IMR-90 (cell line): ENCODE measurements at regions not wholly inside any gene's neighbourhood (a gene's known extent, or its start where the extent isn't known, plus 50 kb on each side); places are given as distances from the start of the nearest gene placed in this dataset.

Source experiments
- ATAC-seq: fragments of 200-7000 bp; cut with Tn5 transposase; 2 replicates; pipeline ENCODE4 v1.9.1; 2020; ENCODE audit warnings: low read depth, mild to moderate bottlenecking, moderate library complexity
- BruUV-seq: library from RNA; stranded (reverse); fragments of 400-500 nt; replicated peaks from 2 replicates; lab custom pipeline; 2021; lab: Mats Ljungman, UMichigan
- CTCF ChIA-PET: fragments of 300-600 bp; formaldehyde crosslinking; extraction: SDS; loops from one replicate; lab custom pipeline; 2021; ENCODE audit warnings: antibody characterized with exemption; lab: Yijun Ruan, JAX
- POLR2A ChIA-PET: fragments of 300-600 bp; sonication (Branson Sonifier 250); formaldehyde crosslinking; loops from one replicate; lab custom pipeline; 2022; ENCODE audit warnings: antibody characterized with exemption; ENCODE audit not compliant: unreplicated experiment; lab: Charles Lee
- DNase-seq: peaks from one replicate; pipeline ENCODE4 v3.0.0; 2013
- H2AFZ ChIP-seq: replicated peaks from 2 replicates; pipeline ENCODE3; 2013; ENCODE audit warnings: low read length, mild to moderate bottlenecking; ENCODE audit not compliant: poor library complexity
- H2AK5ac ChIP-seq: 2 replicates; pipeline ENCODE4 v1.6.1; 2013; ENCODE audit warnings: low read depth, low read length, inconsistent platforms
- H2AK9ac ChIP-seq: replicated peaks from 2 replicates; pipeline ENCODE3; 2013; ENCODE audit warnings: mild to moderate bottlenecking, low read depth, low read length, moderate library complexity; ENCODE audit not compliant: poor library complexity
- H2BK120ac ChIP-seq: 2 replicates; pipeline ENCODE4 v1.6.1; 2013; ENCODE audit warnings: low read depth, low read length, inconsistent platforms
- H2BK15ac ChIP-seq: 3 replicates; pipeline ENCODE4 v1.6.1; 2013; ENCODE audit warnings: low read depth, low read length, inconsistent platforms
- H2BK20ac ChIP-seq: 2 replicates; pipeline ENCODE4 v1.6.1; 2013; ENCODE audit warnings: low read depth, mild to moderate bottlenecking, inconsistent platforms, low read length, moderate library complexity
- H2BK5ac ChIP-seq: 2 replicates; pipeline ENCODE4 v1.6.1; 2013; ENCODE audit warnings: mild to moderate bottlenecking, low read depth, low read length, inconsistent platforms; ENCODE audit not compliant: poor library complexity, severe bottlenecking
- H3K14ac ChIP-seq: replicated peaks from 2 replicates; pipeline ENCODE4 v1.6.1; 2013; ENCODE audit warnings: low read depth, low read length, inconsistent platforms
- H3K18ac ChIP-seq: 2 replicates; pipeline ENCODE4 v1.6.1; 2013; ENCODE audit warnings: low read depth, low read length, control low read depth
- H3K23ac ChIP-seq: 2 replicates; pipeline ENCODE4 v1.6.1; 2013; ENCODE audit warnings: low read depth, low read length, inconsistent platforms
- H3K27ac ChIP-seq: 2 replicates; pipeline ENCODE4 v1.5.1; 2013; ENCODE audit warnings: mild to moderate bottlenecking, control low read depth, low read length; ENCODE audit not compliant: insufficient read depth
- H3K27me3 ChIP-seq: 2 replicates; pipeline ENCODE4 v1.6.1; 2013; ENCODE audit warnings: low read length; ENCODE audit not compliant: control insufficient read depth, insufficient read depth
- H3K36me3 ChIP-seq: 2 replicates; pipeline ENCODE4 v1.6.1; 2013; ENCODE audit warnings: low read length, mixed read lengths; ENCODE audit not compliant: control insufficient read depth, insufficient read depth
- H3K4ac ChIP-seq: 2 replicates; pipeline ENCODE4 v1.6.1; 2013; ENCODE audit warnings: low read depth, low read length, inconsistent platforms
- H3K4me1 ChIP-seq: 2 replicates; pipeline ENCODE4 v1.6.1; 2013; ENCODE audit warnings: low read length, mixed read lengths; ENCODE audit not compliant: control insufficient read depth, insufficient read depth
- H3K4me2 ChIP-seq: 2 replicates; pipeline ENCODE4 v1.6.1; 2013; ENCODE audit warnings: low read depth, mild to moderate bottlenecking, control low read depth, low read length, moderate library complexity
- H3K4me3 ChIP-seq: 2 replicates; pipeline ENCODE4 v1.5.1; 2013; ENCODE audit warnings: low read depth, mild to moderate bottlenecking, control low read depth, low read length, moderate library complexity; ENCODE audit not compliant: insufficient read depth
- H3K56ac ChIP-seq: 2 replicates; pipeline ENCODE4 v1.6.1; 2013; ENCODE audit warnings: low read length, inconsistent platforms; ENCODE audit not compliant: insufficient read depth; ENCODE audit errors: extremely low read depth
- H3K79me1 ChIP-seq, 2 experiments: 2 replicates each; pipeline ENCODE4 v1.6.1; 2013; ENCODE audit warnings: low read length in 2 of 2, inconsistent platforms in 1 of 2, low read depth in 1 of 2
- H3K9ac ChIP-seq: 2 replicates; pipeline ENCODE4 v1.6.1; 2013; ENCODE audit warnings: low read depth, low read length, control low read depth
- H3K9me1 ChIP-seq: 2 replicates; pipeline ENCODE4 v1.6.1; 2013; ENCODE audit warnings: low read length, inconsistent platforms; ENCODE audit not compliant: insufficient read depth
- H3K9me3 ChIP-seq: 2 replicates; pipeline ENCODE4 v1.6.1; 2013; ENCODE audit warnings: low read length; ENCODE audit not compliant: control insufficient read depth, insufficient read depth
- H4K20me1 ChIP-seq: 2 replicates; pipeline ENCODE4 v1.6.1; 2013; ENCODE audit warnings: low read length, inconsistent platforms; ENCODE audit not compliant: insufficient read depth
- H4K5ac ChIP-seq: 2 replicates; pipeline ENCODE4 v1.6.1; 2013; ENCODE audit warnings: mild to moderate bottlenecking, low read depth, low read length, control low read depth
- H4K8ac ChIP-seq, 2 experiments: 2 replicates each; pipeline ENCODE4 v1.6.1; 2013; ENCODE audit warnings: low read depth in 2 of 2, low read length in 2 of 2, control low read depth in 1 of 2, inconsistent platforms in 1 of 2
- H4K91ac ChIP-seq: 2 replicates; pipeline ENCODE4 v1.6.1; 2013; ENCODE audit warnings: low read depth, low read length, inconsistent platforms; ENCODE audit not compliant: insufficient read depth
- CEBPB ChIP-seq: IDR thresholded peaks from 2 replicates; pipeline ENCODE4 v1.6.1; 2012; ENCODE audit warnings: low read depth, low read length, improper control_type of control experiment
- ELK1 ChIP-seq: fragments of 150-350 bp; IDR thresholded peaks from 2 replicates; pipeline ENCODE4 v1.6.1; 2016; ENCODE audit warnings: low read depth, mild to moderate bottlenecking, low read length, moderate library complexity, borderline replicate concordance
- WGBS, 2 experiments: methylation state at CpG; one replicate each; pipeline versions ENCODE4 v1.1.5 to v1.1.7; 2013; ENCODE audit warnings: missing lambda C conversion rate in 2 of 2; ENCODE audit not compliant: insufficient read length in 1 of 2; ENCODE audit errors: extremely low coverage in 2 of 2; 5-methylcytosine and 5-hydroxymethylcytosine counted together
- dilution Hi-C: fragments of 300-500 bp; cut with HindIII; formaldehyde crosslinking; loops from one replicate; pipeline ENCODE4 v1.14.3; 2018; ENCODE audit warnings: low sequenced_read_pairs; ENCODE audit not compliant: unreplicated experiment
- in situ Hi-C: fragments of 300-500 bp; cut with MboI; formaldehyde crosslinking; loops from 3 replicates; pipeline ENCODE4 v1.14.3; 2019; ENCODE audit warnings: low sequenced_read_pairs, inconsistent platforms, mixed read lengths
- intact Hi-C: fragments of 100-400 bp; cut with micrococcal nuclease; formaldehyde crosslinking; loops from 2 replicates; pipeline ENCODE4 v1.10.0; 2022

- Histone ChIP-seq H3K4me1 (peaks cover 2% of the 10 kb centered on the region; the same call in 1 of the 2 replicates), H3K9me3 (no peaks in the 10 kb centered on the region), H3K4me3 (no peak overlapping the region), H3K27ac (no peak overlapping the region), H2BK20ac (no peak overlapping the region), H3K79me1 (no peaks in the 10 kb centered on the region), H3K56ac (no peak overlapping the region), H2BK120ac (no peak overlapping the region), H4K5ac (no peak overlapping the region), H3K27me3 (no peaks in the 10 kb centered on the region), H4K20me1 (no peaks in the 10 kb centered on the region), H3K14ac (no peak overlapping the region), H2AK9ac (no peak overlapping the region), H3K36me3 (no peaks in the 10 kb centered on the region), H3K23ac (no peak overlapping the region), H3K4me2 (no peak overlapping the region), H3K18ac (no peak overlapping the region), H3K9me1 (no peaks in the 10 kb centered on the region), H2BK15ac (no peak overlapping the region), H2BK5ac (no peak overlapping the region), H4K91ac (no peak overlapping the region), H2AK5ac (no peak overlapping the region), H4K8ac (no peak overlapping the region), H2AFZ (no peak overlapping the region), H3K9ac (no peak overlapping the region), H3K4ac (no peak overlapping the region)
- CTCF ChIA-PET: interaction anchor here (0.5 kb wide), 1 partner anchor 427 kb away, joined by 4 read pairs; no protein-coding TSS in a partner anchor
- intact Hi-C loops (loop anchor here (5.0 kb wide), 1 partner anchor 53 kb away; no protein-coding TSS in a partner anchor), in situ Hi-C loops (no loop called here), dilution Hi-C loops (no loop called here)
- no peak for ATAC-seq
- TF ChIP-seq ELK1 (no peak), CEBPB (peak; percentile 61; the same call in 1 of the 2 replicates)
- POLR2A ChIA-PET: no interaction called here
- no peak for DNase-seq
- 86% methylated on average over 4 of the region's 7 CpGs; no CpG with 5 or more reads in 1 of the 2 experiments for WGBS, 2 experiments
- no TSS peak for BruUV-seq
These were observed 191.9 kb upstream of the DDI1 start for GRCh38 chr11:103844327-103845215.
